Endothelial cell of umbilical vein (primary cell): ENCODE measurements at regions not wholly inside any gene's neighbourhood (a gene's known extent, or its start where the extent isn't known, plus 50 kb on each side); places are given as distances from the start of the nearest gene placed in this dataset.

Experiments
- BruUV-seq: library from RNA; stranded (reverse); fragments of 400-500 nt; replicated peaks from 2 replicates; lab custom pipeline; 2021; lab: Mats Ljungman, UMichigan
- CTCF ChIA-PET: fragments of 300-600, 350-600 bp; sonication (Branson Sonifier 250); formaldehyde crosslinking; loops from one replicate; lab custom pipeline; 2021; ENCODE audit warnings: antibody characterized with exemption, inconsistent platforms; lab: Charles Lee
- POLR2A ChIA-PET: fragments of 300-600, 350-600 bp; sonication (Branson Sonifier 250); formaldehyde crosslinking; loops from one replicate; lab custom pipeline; 2021; ENCODE audit warnings: antibody characterized with exemption, inconsistent platforms; lab: Charles Lee
- DNase-seq: peaks from one replicate; pipeline ENCODE4 v3.0.0-alpha.2; 2011; ENCODE audit warnings: low read depth, low spot score
- FAIRE-seq: peaks from 2 replicates; lab custom pipeline; 2011; peaks lifted over from hg19 to GRCh38; lab: Jason Lieb, UNC
- H2AFZ ChIP-seq: 2 replicates; pipeline ENCODE4 v1.6.0; 2012; ENCODE audit warnings: low read depth, low read length, control low read depth, inconsistent platforms
- H3K27ac ChIP-seq: 2 replicates; pipeline ENCODE4 v1.5.1; 2011; ENCODE audit warnings: low read depth, mild to moderate bottlenecking, control low read depth, low read length, moderate library complexity; ENCODE audit not compliant: insufficient read depth
- H3K27me3 ChIP-seq, 2 experiments: 2 replicates each; pipeline versions ENCODE4 v1.6.0 to v1.6.1; 2011; ENCODE audit warnings: low read length in 2 of 2, mixed read lengths in 1 of 2; ENCODE audit not compliant: control insufficient read depth in 2 of 2, insufficient read depth in 2 of 2
- H3K36me3 ChIP-seq, 2 experiments: 2 replicates in 1 of 2; 3 replicates in 1 of 2; pipeline ENCODE4 v1.5.1; 2011; ENCODE audit warnings: low read length in 2 of 2, mild to moderate bottlenecking in 1 of 2, moderate library complexity in 1 of 2; ENCODE audit not compliant: control insufficient read depth in 2 of 2, insufficient read depth in 2 of 2; ENCODE audit errors: extremely low read depth in 1 of 2
- H3K4me1 ChIP-seq: 3 replicates; pipeline ENCODE4 v1.5.1; 2011; ENCODE audit warnings: mild to moderate bottlenecking, low read length; ENCODE audit not compliant: control insufficient read depth, insufficient read depth; ENCODE audit errors: extremely low read depth
- H3K4me2 ChIP-seq: 2 replicates; pipeline ENCODE4 v1.6.1; 2011; ENCODE audit warnings: low read length, control low read depth, mixed read lengths; ENCODE audit not compliant: insufficient read depth
- H3K4me3 ChIP-seq, 3 experiments: fragments of 200-600 bp in 1 of 3; sonication (generic), shearing (Covaris generic) in 1 of 3; replicated peaks in 1 of 3; 2 replicates each; pipeline ENCODE4 v1.5.1; 2011 to 2016; ENCODE audit warnings: control low read depth in 3 of 3, low read length in 3 of 3, mild to moderate bottlenecking in 2 of 3, inconsistent platforms in 1 of 3, low read depth in 1 of 3, moderate library complexity in 1 of 3; ENCODE audit not compliant: insufficient read depth in 1 of 3
- H3K79me2 ChIP-seq: 2 replicates; pipeline ENCODE4 v1.6.0; 2012; ENCODE audit warnings: low read length, inconsistent platforms; ENCODE audit not compliant: control insufficient read depth, insufficient read depth
- H3K9ac ChIP-seq: replicated peaks from 2 replicates; pipeline ENCODE3; 2011; ENCODE audit warnings: low read length, control low read depth; ENCODE audit not compliant: insufficient read depth; ENCODE audit errors: extremely low read depth
- H3K9me1 ChIP-seq: replicated peaks from 3 replicates; pipeline ENCODE4 v1.6.0; 2011; ENCODE audit warnings: mild to moderate bottlenecking, low read length; ENCODE audit not compliant: control insufficient read depth, insufficient read depth; ENCODE audit errors: extremely low read depth
- H3K9me3 ChIP-seq: replicated peaks from 2 replicates; pipeline ENCODE4 v1.5.1; 2012; ENCODE audit warnings: low read length, inconsistent platforms; ENCODE audit not compliant: control insufficient read depth, insufficient read depth
- H4K20me1 ChIP-seq: replicated peaks from 2 replicates; pipeline ENCODE3; 2011; ENCODE audit warnings: mild to moderate bottlenecking, low read length; ENCODE audit not compliant: control insufficient read depth, insufficient read depth; ENCODE audit errors: extremely low read depth
- CTCF ChIP-seq, 2 donors: IDR thresholded peaks; 1 replicate in 1 of 2; 2 replicates in 1 of 2; pipeline ENCODE4 v1.5.1; 2011; ENCODE audit warnings: low read length in 2 of 2, mild to moderate bottlenecking in 2 of 2, moderate library complexity in 2 of 2, control low read depth in 1 of 2, inconsistent platforms in 1 of 2, low read depth in 1 of 2; ENCODE audit not compliant: insufficient read depth in 1 of 2; ENCODE audit errors: extremely low read depth in 1 of 2
- EZH2 ChIP-seq: IDR thresholded peaks from 2 replicates; pipeline ENCODE4 v1.6.1; 2012; ENCODE audit warnings: borderline replicate concordance, low read depth, mild to moderate bottlenecking, moderate library complexity, low read length, inconsistent platforms; ENCODE audit not compliant: severe bottlenecking
- FOS ChIP-seq: IDR thresholded peaks from 2 replicates; pipeline ENCODE4 v1.6.1; 2011; ENCODE audit warnings: mild to moderate bottlenecking, low read length, moderate library complexity, borderline replicate concordance; ENCODE audit not compliant: insufficient read depth
- GATA2 ChIP-seq: IDR thresholded peaks from 2 replicates; pipeline ENCODE4 v1.7.0; 2011; ENCODE audit warnings: low read depth, mild to moderate bottlenecking, moderate library complexity, mixed read lengths, low read length; ENCODE audit not compliant: insufficient read length, insufficient read depth
- JUN ChIP-seq: IDR thresholded peaks from 2 replicates; pipeline ENCODE4 v1.6.1; 2011; ENCODE audit warnings: borderline replicate concordance, low read depth; ENCODE audit not compliant: insufficient read length, insufficient read depth
- MAX ChIP-seq: IDR thresholded peaks from 2 replicates; pipeline ENCODE4 v1.6.1; 2011; ENCODE audit not compliant: insufficient read depth, insufficient read length
- MYC ChIP-seq: IDR thresholded peaks from one replicate; pipeline ENCODE4 v1.6.1; 2011; ENCODE audit warnings: mild to moderate bottlenecking, low read depth, low read length
- POLR2A ChIP-seq: IDR thresholded peaks from 2 replicates; pipeline ENCODE4 v1.6.1; 2012; ENCODE audit warnings: low read depth, mild to moderate bottlenecking, control low read depth, low read length
- POLR2AphosphoS5 ChIP-seq: IDR thresholded peaks from 2 replicates; pipeline ENCODE4 v1.6.1; 2012; ENCODE audit warnings: low read depth, mild to moderate bottlenecking, control low read depth, low read length, moderate library complexity; ENCODE audit not compliant: insufficient read depth
- dilution Hi-C: fragments of 300-500 bp; cut with MboI; formaldehyde crosslinking; loops from one replicate; pipeline ENCODE4 v1.15.0; 2019; ENCODE audit warnings: low sequenced_read_pairs; ENCODE audit not compliant: extremely low pct_ligation_motif_present
- intact Hi-C: fragments of 100-400 bp; cut with micrococcal nuclease; formaldehyde crosslinking; loops from one replicate; pipeline ENCODE4 v1.10.0; 2022

- Histone ChIP-seq H3K36me3 (no peaks in the 10 kb centered on the region), H3K9ac (no peak overlapping the region), H3K4me3 (no peak overlapping the region), H3K4me2 (no peak overlapping the region), H3K9me1 (no peaks in the 10 kb centered on the region), H3K9me3 (no peaks in the 10 kb centered on the region), H2AFZ (no peak overlapping the region), H4K20me1 (no peaks in the 10 kb centered on the region), H3K4me1 (peaks cover 35% of the 10 kb centered on the region), H3K27me3 (no peaks in the 10 kb centered on the region), H3K27ac (peak overlapping the region; percentile 97), H3K79me2 (no peaks in the 10 kb centered on the region)
- CTCF ChIA-PET = interaction anchor here (1.3 to 4.2 kb wide), 5 partner anchors 32 to 314 kb away, joined by 3 to 41 read pairs (median 19); partner anchors contain the start of gene HES1
- DNase-seq = no peak
- intact Hi-C loops (loop anchor here (2.0 kb wide), 3 partner anchors 133 to 305 kb away; no protein-coding TSS in a partner anchor), dilution Hi-C loops (no loop called here)
- POLR2A ChIA-PET = interaction anchor here (2.1 kb wide), 1 partner anchor 135 kb away, joined by 16 read pairs; the partner anchor contains the start of gene HES1
- BruUV-seq = no TSS peak
- TF ChIP-seq MYC (no peak), POLR2A (no peak), MAX (no peak), EZH2 (no peak), CTCF (IDR thresholded peaks at IDR 0.05; ENCODE audit: extremely low read depth in 1 of 2, insufficient read depth in 1 of 2, low read depth in 1 of 2, low read length in 2 of 2) (no peak), JUN (no peak), POLR2AphosphoS5 (no peak), FOS (no peak), GATA2 (no peak)
- peak; percentile 66 for FAIRE-seq
These were observed 134.1 kb upstream of the HES1 start for GRCh38 chr3:194001728-194002459.
